Coronary artery (tissue), 2 donors: ENCODE measurements at regions not wholly inside any gene's neighbourhood (a gene's known extent, or its start where the extent isn't known, plus 50 kb on each side); places are given as distances from the start of the nearest gene placed in this dataset.

Experiments
- DNase-seq: peaks from one replicate; pipeline ENCODE4 v3.0.0-alpha.2; 2017; ENCODE audit warnings: low spot score
- H3K27ac ChIP-seq, 2 donors: fragments of 200-600 bp; sonication (generic); one replicate each; pipeline ENCODE4 v1.5.1; 2016 to 2019
- H3K4me3 ChIP-seq: fragments of 200-600 bp; sonication (generic); 2 replicates; pipeline ENCODE4 v1.5.1; 2016; ENCODE audit warnings: mild to moderate bottlenecking, moderate library complexity
- TF ChIP-seq, protein P1 (sequence below): fragments of 200-600 bp; sonication (generic); IDR thresholded peaks from one replicate; pipeline ENCODE4 v1.5.1; 2019; ENCODE audit warnings: antibody characterized with exemption

DNA sequence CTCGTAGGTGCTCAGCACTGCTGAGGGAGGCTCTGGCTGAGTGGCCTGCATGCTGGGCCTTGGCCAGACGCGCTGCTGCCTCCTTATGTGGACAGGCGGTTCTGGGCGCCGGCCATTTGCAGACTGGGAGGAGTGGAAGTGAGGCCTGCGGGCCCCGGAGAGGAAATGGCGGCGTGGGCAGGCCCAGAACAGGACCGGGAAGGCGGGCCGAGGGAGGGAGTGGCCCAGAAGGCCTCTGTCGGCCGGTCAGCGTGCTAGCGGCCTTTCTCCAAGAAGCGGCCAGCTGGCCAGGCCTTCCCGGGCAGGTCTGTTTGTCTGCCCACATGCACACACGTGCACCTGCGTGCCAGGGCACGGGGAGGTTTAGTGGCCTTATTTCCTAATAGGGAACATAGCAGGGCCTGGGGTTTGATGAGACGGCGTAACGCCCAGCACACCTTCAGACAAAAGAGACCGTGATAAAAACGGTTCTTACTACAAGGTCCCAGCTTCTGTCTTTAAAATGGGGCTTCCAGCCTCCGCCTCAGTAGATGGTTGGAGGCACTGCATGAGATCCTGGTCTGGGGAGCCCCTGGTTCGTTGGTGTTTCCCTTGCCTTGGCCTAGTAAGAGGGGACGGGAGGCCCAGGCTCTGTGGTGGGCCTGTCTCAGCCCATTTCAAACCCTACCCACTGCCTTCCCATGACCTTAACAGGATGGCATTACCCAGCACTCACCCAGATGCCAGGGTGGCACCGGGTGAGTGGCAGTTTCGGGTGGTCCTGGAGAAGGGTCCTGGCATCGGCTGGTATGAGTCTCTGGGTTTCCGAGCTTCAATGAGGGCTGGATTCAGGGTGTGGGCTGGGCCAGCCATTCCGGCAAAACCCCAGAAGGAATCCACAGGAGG is 65.1 kb upstream of the PPARA start:
- peak overlapping the region; percentile 99 to 100 for H3K27ac ChIP-seq
- peak overlapping the region; percentile 96 for H3K4me3 ChIP-seq
- TF ChIP-seq, protein P1, sequence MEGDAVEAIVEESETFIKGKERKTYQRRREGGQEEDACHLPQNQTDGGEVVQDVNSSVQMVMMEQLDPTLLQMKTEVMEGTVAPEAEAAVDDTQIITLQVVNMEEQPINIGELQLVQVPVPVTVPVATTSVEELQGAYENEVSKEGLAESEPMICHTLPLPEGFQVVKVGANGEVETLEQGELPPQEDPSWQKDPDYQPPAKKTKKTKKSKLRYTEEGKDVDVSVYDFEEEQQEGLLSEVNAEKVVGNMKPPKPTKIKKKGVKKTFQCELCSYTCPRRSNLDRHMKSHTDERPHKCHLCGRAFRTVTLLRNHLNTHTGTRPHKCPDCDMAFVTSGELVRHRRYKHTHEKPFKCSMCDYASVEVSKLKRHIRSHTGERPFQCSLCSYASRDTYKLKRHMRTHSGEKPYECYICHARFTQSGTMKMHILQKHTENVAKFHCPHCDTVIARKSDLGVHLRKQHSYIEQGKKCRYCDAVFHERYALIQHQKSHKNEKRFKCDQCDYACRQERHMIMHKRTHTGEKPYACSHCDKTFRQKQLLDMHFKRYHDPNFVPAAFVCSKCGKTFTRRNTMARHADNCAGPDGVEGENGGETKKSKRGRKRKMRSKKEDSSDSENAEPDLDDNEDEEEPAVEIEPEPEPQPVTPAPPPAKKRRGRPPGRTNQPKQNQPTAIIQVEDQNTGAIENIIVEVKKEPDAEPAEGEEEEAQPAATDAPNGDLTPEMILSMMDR, result no peak
- DNase-seq, result peak; percentile 90

DNA sequence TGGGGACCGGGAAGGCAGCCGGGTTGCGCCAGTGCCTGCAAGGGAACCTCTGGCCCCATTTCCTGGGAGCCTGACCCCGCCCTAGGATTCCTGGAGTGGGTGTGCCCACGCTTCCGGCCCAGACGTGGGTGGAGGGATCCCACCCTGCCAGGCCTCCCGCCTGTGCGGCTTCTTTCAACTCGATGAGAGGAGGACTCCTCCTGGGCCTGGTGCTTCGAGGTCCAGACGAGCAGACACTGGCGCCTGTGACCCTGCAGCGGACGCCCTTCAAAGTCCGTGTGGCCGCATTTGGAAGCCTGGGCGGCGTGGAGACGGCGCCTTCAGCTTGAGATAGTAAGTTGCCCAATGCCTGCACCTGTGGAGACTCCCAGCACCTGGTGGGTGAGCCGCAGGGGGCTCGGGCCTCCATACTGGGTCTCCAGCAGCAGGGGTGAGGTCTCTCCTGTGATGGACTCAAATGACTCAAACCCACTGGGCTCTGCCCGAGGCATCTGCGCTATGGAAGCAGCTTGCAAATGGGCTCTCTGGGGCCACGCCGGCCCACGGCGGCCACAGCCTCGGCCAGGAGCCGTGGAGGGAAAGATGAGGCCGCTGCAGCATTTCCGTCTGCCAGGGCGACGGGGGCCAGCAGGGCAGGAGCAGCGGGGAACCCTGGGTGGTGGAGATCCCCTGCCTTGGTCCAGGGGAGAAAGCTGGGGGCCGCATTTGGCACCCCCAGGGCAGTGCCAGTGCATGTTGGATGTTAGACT is 64.3 kb upstream of the PPARA start:
- H3K4me3 ChIP-seq, result peak overlapping the region; percentile 96

DNA sequence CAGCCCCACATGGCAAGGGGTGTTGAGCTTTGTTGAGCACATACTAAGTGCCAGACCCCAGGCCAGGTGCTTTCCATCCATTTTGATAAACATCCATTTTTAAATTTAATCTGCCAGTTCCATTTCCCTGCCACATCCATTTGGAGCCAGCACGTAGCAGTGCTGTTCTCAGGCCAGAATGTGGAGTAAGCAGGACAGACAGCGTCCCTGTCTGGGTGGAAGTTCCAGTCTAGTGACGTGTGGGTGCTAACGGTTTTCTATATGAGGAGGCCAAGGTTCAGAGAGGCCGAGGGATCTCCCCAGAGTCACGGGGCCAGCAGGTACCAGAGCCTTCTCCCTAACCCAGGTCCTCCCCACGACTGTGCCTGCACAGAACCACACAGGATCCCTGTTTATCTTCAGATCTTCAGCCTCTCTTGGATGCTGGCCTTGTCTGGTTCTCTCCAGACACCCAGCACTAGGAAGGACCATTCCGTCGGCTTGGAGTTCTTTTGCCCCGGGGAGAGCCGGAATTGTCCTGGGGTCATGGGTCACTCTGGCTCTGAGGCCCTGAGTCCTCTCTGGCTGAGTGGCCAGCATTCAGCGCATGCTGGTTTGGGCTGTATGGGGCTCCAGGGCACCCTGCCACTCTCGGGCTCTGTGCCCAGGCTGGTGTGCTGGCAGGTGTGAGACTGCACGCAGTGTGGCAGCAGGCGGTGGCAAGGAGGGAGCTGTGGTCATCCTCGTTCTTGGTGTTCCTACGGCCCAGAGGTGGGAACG is 63.6 kb upstream of the PPARA start:
- H3K4me3 ChIP-seq, result peak overlapping the region; percentile 96
- peak overlapping the region; percentile 99 to 100 for H3K27ac ChIP-seq
- TF ChIP-seq, protein P1, result no peak
- DNase-seq, result peak; percentile 80

More for the DNA sequence above, 64.3 kb upstream of the PPARA start:
- TF ChIP-seq, protein P1, result no peak
- DNase-seq, result peak; percentile 89
- peak overlapping the region; percentile 99 to 100 for H3K27ac ChIP-seq

DNA sequence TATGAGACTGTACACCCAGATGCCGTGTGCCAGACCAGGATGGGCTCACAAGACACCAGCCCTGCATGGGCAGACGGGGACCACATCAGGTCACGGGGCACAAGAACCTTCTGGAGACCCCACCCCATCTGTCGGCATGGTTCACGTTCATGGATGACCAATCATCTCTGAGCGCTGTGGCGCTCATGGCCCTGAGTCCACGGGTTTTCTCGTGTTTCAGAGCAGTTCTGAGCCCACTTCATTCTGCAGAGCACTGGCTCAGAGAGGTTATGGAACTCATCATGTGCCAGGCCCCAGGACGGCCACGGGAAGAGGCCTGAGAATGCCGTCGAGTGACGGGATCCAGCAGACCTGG is 63.0 kb upstream of the PPARA start:
- peak overlapping the region; percentile 99 to 100 for H3K27ac ChIP-seq
- no peak for DNase-seq
- H3K4me3 ChIP-seq, result peak overlapping the region; percentile 96

DNA sequence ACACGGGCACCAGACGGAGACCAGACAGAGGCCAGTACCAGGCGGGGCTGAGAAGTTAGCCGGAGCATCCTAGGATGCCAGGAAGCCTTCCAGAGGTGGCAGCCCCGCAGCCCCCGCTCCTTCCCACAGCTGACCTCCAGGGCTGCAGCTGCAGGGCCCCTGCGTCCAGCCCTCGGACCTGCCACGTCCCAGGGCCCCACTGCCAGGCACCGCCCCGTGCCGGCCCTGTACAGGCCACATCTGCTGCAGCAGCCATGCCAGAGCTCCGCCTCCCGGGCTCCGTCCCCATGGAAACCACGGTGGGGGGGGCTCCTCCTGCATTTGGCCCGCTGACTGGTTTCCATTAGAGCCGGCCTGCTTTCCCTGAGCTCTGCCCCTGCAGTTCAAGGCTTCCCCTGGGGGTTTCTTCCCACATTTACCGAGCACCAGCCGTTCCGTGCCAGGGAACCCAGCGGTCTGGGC is 62.5 kb upstream of the PPARA start:
- peak overlapping the region; percentile 99 to 100 for H3K27ac ChIP-seq
- TF ChIP-seq, protein P1, result no peak
- H3K4me3 ChIP-seq, result peak overlapping the region; percentile 96
- peak; percentile 98 for DNase-seq

More for the DNA sequence above, 63.0 kb upstream of the PPARA start:
- TF ChIP-seq, protein P1, result no peak

DNA sequence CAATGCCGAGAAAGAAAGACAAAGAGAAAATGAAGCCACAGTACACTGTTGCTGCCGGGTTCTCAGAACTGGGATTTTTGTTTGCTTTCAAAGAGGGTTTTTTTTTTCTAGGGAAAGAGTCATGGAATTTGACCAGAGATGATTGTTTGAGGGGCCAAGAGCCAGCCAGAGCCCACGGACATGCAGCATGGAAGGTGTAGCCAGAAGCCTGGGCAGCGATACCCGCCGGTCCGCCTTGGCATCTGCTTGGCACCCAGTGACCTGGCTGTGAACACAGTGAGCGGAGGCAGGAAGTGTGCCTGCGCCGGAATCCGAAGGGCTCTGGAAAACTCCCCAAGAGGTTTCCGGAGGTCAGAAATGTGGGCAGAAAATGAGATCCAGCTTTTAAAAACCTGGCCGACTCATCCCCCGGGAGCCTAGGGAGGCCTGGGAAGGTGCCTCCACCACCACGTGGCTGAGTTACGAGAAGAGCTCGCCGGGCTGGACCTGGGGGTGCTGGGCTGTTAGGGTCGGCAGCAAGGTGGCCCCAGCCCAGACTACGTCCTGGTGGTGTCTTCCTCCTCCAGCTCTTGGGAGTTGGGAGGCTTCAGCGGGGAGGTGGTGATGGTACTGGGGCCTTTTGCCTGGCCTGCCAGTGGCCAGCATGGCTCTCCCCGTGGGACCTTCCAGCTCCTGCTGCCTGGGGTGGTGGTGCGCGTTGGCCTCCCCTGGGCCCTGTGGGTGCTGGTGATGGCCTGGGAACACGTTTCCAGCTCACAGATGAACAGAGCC is 61.6 kb upstream of the PPARA start:
- H3K27ac ChIP-seq, result peak overlapping the region; percentile 99 to 100
- H3K4me3 ChIP-seq, result peak overlapping the region; percentile 96
- peak; percentile 86 for DNase-seq
- TF ChIP-seq, protein P1, result no peak
